AG09309 (cell line): ENCODE measurements at regions not wholly inside any gene's neighbourhood (a gene's known extent, or its start where the extent isn't known, plus 50 kb on each side); places are given as distances from the start of the nearest gene placed in this dataset.

Source experiments
- DNase-seq: peaks from one replicate; pipeline ENCODE4 v3.0.0-alpha.2; 2010; ENCODE audit warnings: low read depth
- H3K4me3 ChIP-seq: 2 replicates; pipeline ENCODE4 v1.5.1; 2011; ENCODE audit warnings: mild to moderate bottlenecking, low read depth, low read length, moderate library complexity; ENCODE audit not compliant: control insufficient read depth
- CTCF ChIP-seq: IDR thresholded peaks from 2 replicates; pipeline ENCODE4 v1.5.1; 2011; ENCODE audit warnings: mild to moderate bottlenecking, low read depth, low read length, inconsistent platforms; ENCODE audit not compliant: insufficient read depth, control insufficient read depth; ENCODE audit errors: missing control alignments

- DNase-seq: no peak
- H3K4me3 ChIP-seq: no peak overlapping the region
- no peak for TF ChIP-seq CTCF
Measured at GRCh38 chr20:63099456-63100173, 92.9 kb upstream of the BHLHE23 start.

GRCh38 chr20:63098195-63098810 is 91.5 kb upstream of the BHLHE23 start:
- DNase-seq: no peak
- no peak for TF ChIP-seq CTCF
- H3K4me3 ChIP-seq: no peak overlapping the region

- DNase-seq: no peak
- H3K4me3 ChIP-seq: no peak overlapping the region
- TF ChIP-seq CTCF: no peak
Measured at GRCh38 chr20:63097336-63097831, 90.6 kb upstream of the BHLHE23 start.

- no peak for TF ChIP-seq CTCF
- DNase-seq: no peak
- H3K4me3 ChIP-seq: no peak overlapping the region
Measured at GRCh38 chr20:63096681-63097335, 90.0 kb upstream of the BHLHE23 start.

GRCh38 chr20:63095718-63096654 is 89.2 kb upstream of the BHLHE23 start:
- no peak for DNase-seq
- H3K4me3 ChIP-seq: no peak overlapping the region
- no peak for TF ChIP-seq CTCF

- DNase-seq: no peak
- H3K4me3 ChIP-seq: no peak overlapping the region
- TF ChIP-seq CTCF: no peak
Measured at GRCh38 chr20:63094767-63095499, 88.2 kb upstream of the BHLHE23 start.
